Osteoblast (primary cell): ENCODE measurements at regions not wholly inside any gene's neighbourhood (a gene's known extent, or its start where the extent isn't known, plus 50 kb on each side); places are given as distances from the start of the nearest gene placed in this dataset.

ENCODE experiments used
- DNase-seq: peaks from one replicate; pipeline ENCODE4 v3.0.0; 2011; ENCODE audit warnings: low spot score, mixed read lengths; ENCODE audit not compliant: insufficient read length; ENCODE audit errors: missing footprints
- H2AFZ ChIP-seq: 2 replicates; pipeline ENCODE4 v1.6.0; 2011; ENCODE audit warnings: mild to moderate bottlenecking, low read length
- H3K27ac ChIP-seq: 2 replicates; pipeline ENCODE4 v1.5.1; 2011; ENCODE audit warnings: mild to moderate bottlenecking, low read depth, low read length, moderate library complexity
- H3K27me3 ChIP-seq: 2 replicates; pipeline ENCODE4 v1.6.0; 2012; ENCODE audit warnings: mild to moderate bottlenecking, control low read depth, inconsistent platforms, low read length, moderate library complexity; ENCODE audit not compliant: insufficient read depth
- H3K36me3 ChIP-seq: 2 replicates; pipeline ENCODE4 v1.5.1; 2011; ENCODE audit warnings: mild to moderate bottlenecking, low read length, control low read depth, moderate library complexity; ENCODE audit not compliant: insufficient read depth
- H3K4me1 ChIP-seq: 2 replicates; pipeline ENCODE4 v1.5.1; 2011; ENCODE audit warnings: mild to moderate bottlenecking, low read length, control low read depth, moderate library complexity; ENCODE audit not compliant: insufficient read depth
- H3K4me2 ChIP-seq: 2 replicates; pipeline ENCODE4 v1.6.0; 2011; ENCODE audit warnings: mild to moderate bottlenecking, low read length; ENCODE audit not compliant: insufficient read depth
- H3K4me3 ChIP-seq: fragments of 200-600 bp; sonication (generic); 3 replicates; pipeline ENCODE4 v1.5.1; 2012; ENCODE audit warnings: mild to moderate bottlenecking, low read length, inconsistent platforms; ENCODE audit not compliant: insufficient read depth
- H3K79me2 ChIP-seq: 2 replicates; pipeline ENCODE4 v1.6.0; 2012; ENCODE audit warnings: mild to moderate bottlenecking, low read length, control low read depth, inconsistent platforms; ENCODE audit not compliant: insufficient read depth
- H3K9me3 ChIP-seq: 2 replicates; pipeline ENCODE4 v1.5.1; 2011; ENCODE audit warnings: low read depth, low read length, control low read depth
- H4K20me1 ChIP-seq: 2 replicates; pipeline ENCODE4 v1.6.0; 2012; ENCODE audit warnings: mild to moderate bottlenecking, low read length, control low read depth; ENCODE audit not compliant: insufficient read depth
- TF ChIP-seq, protein P1 (sequence below): IDR thresholded peaks from 2 replicates; pipeline ENCODE4 v1.5.1; 2011; ENCODE audit warnings: mild to moderate bottlenecking, low read depth, low read length, moderate library complexity; ENCODE audit errors: extremely low read depth

DNA sequence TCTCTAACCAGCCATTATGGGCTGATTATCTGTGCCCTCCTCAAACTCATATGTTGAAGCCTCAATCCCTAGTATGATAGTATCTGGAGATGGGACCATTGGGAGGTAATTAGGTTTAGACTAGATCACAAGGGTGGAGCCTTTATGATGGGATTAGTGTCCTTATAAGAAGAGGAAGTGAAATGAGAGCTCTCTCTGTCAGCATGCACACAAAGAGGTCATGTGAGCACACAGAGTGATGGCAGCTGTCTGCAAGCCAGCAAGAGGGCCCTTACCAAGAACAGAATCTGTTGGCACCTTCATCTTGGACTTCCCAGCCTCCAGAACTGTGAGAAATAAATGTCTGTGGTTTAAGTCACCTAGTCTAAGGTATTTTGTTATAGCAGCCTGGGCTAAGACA is 101.9 kb downstream of the PCTP start:
- H3K27me3 ChIP-seq: no peaks in the 10 kb centered on the region
- H3K79me2 ChIP-seq: no peaks in the 10 kb centered on the region
- H3K9me3 ChIP-seq: no peaks in the 10 kb centered on the region
- H3K36me3 ChIP-seq: no peaks in the 10 kb centered on the region
- TF ChIP-seq, protein P1, sequence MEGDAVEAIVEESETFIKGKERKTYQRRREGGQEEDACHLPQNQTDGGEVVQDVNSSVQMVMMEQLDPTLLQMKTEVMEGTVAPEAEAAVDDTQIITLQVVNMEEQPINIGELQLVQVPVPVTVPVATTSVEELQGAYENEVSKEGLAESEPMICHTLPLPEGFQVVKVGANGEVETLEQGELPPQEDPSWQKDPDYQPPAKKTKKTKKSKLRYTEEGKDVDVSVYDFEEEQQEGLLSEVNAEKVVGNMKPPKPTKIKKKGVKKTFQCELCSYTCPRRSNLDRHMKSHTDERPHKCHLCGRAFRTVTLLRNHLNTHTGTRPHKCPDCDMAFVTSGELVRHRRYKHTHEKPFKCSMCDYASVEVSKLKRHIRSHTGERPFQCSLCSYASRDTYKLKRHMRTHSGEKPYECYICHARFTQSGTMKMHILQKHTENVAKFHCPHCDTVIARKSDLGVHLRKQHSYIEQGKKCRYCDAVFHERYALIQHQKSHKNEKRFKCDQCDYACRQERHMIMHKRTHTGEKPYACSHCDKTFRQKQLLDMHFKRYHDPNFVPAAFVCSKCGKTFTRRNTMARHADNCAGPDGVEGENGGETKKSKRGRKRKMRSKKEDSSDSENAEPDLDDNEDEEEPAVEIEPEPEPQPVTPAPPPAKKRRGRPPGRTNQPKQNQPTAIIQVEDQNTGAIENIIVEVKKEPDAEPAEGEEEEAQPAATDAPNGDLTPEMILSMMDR: no peak
- H3K4me1 ChIP-seq: no peaks in the 10 kb centered on the region
- no peaks in the 10 kb centered on the region for H4K20me1 ChIP-seq
- H3K27ac ChIP-seq: no peak overlapping the region
- H3K4me3 ChIP-seq: no peak overlapping the region
- no peak overlapping the region for H2AFZ ChIP-seq
- H3K4me2 ChIP-seq: no peak overlapping the region
- no peak for DNase-seq

DNA sequence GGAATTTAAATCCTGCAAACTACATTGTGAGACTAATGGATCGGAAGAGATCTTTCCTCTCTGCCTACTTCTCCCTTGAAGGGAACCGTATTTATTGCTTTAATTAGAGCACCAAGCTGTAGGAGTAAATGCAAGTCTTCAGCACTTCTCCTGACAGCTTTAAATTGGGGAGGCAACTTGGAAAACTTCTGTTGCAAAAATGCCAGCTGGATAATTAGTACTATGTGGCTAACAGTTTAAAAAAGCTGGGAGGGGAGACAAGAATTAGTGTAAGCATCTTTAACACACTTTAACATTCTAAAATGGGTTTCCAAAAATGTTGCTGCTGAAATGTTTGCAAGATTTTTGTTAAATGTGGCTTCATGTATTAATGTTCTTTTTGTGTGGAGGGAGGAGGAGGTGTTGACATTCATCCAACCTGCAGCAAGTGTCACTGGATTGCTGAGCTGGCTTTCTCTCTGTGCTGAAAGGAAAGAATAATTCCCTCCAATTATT is 108.5 kb downstream of the PCTP start:
- Histone ChIP-seq H3K36me3 (no peaks in the 10 kb centered on the region), H4K20me1 (no peaks in the 10 kb centered on the region)

DNA sequence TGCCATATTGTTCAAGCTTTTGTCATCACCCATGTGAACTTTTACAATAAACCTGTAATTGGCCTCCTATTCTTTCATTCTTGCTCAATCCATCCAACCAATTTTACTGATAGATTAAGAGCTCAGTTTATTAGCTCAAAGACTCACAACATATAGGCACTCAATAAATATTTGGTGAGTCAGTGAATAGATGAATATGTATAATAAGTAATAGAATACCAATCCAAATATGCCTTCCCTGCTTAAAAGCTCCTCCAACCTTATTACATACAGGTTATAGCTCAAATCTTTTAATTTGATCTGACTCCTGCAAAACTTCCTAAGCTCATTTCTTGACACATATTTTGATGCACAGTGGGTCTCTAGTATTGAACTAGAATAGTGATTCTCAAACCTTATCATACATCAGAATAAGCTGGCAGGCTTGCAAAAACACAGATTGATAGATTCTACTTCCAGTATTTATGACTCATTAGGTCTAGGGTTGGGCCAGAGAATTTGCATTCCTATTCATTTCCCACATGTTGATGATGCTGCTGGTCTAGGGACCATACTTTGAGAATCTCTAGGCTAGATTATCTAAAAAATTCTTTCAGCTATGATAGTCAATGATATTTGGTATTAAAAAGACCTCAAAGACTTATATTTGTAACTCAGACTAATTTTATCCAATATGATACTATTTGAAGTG is 114.4 kb downstream of the PCTP start:
- Histone ChIP-seq H3K27ac (no peak overlapping the region), H3K9me3 (no peaks in the 10 kb centered on the region), H3K4me3 (no peak overlapping the region), H3K36me3 (no peaks in the 10 kb centered on the region), H3K4me1 (no peaks in the 10 kb centered on the region), H4K20me1 (no peaks in the 10 kb centered on the region), H3K27me3 (peaks cover 2% of the 10 kb centered on the region), H3K4me2 (no peak overlapping the region), H2AFZ (no peak overlapping the region), H3K79me2 (no peaks in the 10 kb centered on the region)
- DNase-seq: no peak
- TF ChIP-seq, protein P1: no peak

More for the DNA sequence above, 108.5 kb downstream of the PCTP start:
- no peaks in the 10 kb centered on the region for H3K9me3 ChIP-seq
- no peak overlapping the region for H3K27ac ChIP-seq
- H3K79me2 ChIP-seq: no peaks in the 10 kb centered on the region
- no peak overlapping the region for H3K4me3 ChIP-seq
- no peaks in the 10 kb centered on the region for H3K4me1 ChIP-seq
- no peak for DNase-seq
- H3K27me3 ChIP-seq: peaks cover 2% of the 10 kb centered on the region
- H2AFZ ChIP-seq: no peak overlapping the region
- H3K4me2 ChIP-seq: no peak overlapping the region
- TF ChIP-seq, protein P1: no peak

DNA sequence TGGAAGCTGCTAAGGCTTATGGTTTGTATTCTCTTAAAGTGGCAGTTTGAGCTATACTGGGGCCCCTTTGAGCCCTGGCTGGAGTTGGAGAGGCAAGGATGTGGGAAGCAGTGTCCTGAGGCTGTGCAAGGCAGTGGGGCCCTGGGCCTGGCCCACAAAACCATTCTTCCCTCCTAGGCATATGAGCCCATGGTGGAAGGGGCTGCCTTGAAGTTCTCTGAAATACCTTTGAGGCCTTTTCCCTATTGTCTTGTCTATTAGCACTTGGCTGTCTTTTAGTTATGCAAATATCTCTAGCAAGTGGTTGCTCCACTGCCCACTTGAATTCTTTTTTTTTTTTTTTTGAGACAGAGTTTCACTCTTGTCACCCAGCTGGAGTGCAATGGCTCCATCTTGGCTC is 119.2 kb downstream of the PCTP start:
- TF ChIP-seq, protein P1: no peak
- Histone ChIP-seq H3K27me3 (no peaks in the 10 kb centered on the region), H3K79me2 (no peaks in the 10 kb centered on the region), H3K4me3 (no peak overlapping the region), H3K27ac (no peak overlapping the region), H3K4me2 (no peak overlapping the region), H3K9me3 (no peaks in the 10 kb centered on the region), H4K20me1 (no peaks in the 10 kb centered on the region), H3K36me3 (no peaks in the 10 kb centered on the region), H2AFZ (no peak overlapping the region), H3K4me1 (no peaks in the 10 kb centered on the region)
- no peak for DNase-seq
